ENCODE measurements at regions not wholly inside any gene's neighbourhood (a gene's known extent, or its start where the extent isn't known, plus 50 kb on each side); places are given as distances from the start of the nearest gene placed in this dataset.

DNA sequence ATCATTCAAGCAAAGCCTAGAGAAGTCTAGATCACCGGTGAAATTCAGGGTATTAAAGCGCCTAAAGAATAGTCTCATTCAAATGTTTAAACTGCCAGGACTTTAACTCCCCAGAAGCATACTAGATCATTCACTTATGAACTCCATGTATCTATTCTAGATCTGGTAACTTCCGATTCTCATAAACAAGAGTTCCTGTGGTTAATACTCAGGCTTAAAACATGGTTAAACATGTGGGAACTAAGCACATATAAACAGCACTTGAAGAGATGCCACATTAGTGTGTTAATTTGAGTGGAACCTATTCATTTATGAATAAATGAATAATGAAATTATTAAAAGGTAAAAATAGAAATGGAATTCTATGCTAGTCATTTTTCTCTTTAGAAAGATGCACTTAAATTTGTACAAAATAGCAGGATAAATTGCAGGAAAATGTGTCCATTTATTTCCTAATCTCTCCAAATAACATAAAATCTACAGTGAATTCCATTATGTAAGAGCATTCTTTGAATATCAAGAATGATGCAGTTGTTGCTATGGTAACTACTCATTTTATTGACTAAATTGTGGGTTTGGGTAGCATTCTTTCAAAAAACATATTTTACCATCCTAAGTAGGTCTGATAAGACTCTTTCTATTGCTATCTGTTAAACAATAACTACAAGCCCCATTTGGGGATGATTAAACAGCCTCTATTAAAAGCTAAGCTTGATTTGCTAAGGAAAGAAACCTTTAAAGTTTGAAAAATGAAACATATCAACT is 147.6 kb upstream of the TMEM168 start:
- DNase-seq (ENCODE audit: low spot score), result no peak
- no peak overlapping the region for H3K27ac ChIP-seq (ENCODE audit: low read depth, low read length, poor library complexity, severe bottlenecking)
- TF ChIP-seq CTCF (conservative IDR thresholded peaks at IDR 0.05; ENCODE audit: low read depth, low read length) (no peak), EZH2 (IDR thresholded peaks at IDR 0.05; ENCODE audit: borderline replicate concordance, low read depth, low read length, poor library complexity, severe bottlenecking) (no peak)
- no peaks in the 10 kb centered on the region for H3K9me3 ChIP-seq (ENCODE audit: low read depth, low read length, poor library complexity, severe bottlenecking)
- ChIA-PET POLR2A (ENCODE audit: low non-redundant PET) (no interaction called here), CTCF (no interaction called here)
- peaks cover 6% of the 10 kb centered on the region for H3K4me1 ChIP-seq (ENCODE audit: insufficient read depth, low read length, poor library complexity, severe bottlenecking)
- no peaks in the 10 kb centered on the region for H3K27me3 ChIP-seq (replicated peaks; ENCODE audit: insufficient read depth, low read depth, low read length, poor library complexity)
- no TSS peak for BruUV-seq (replicated peaks)
- intact Hi-C loops (cut with micrococcal nuclease; ENCODE audit: unreplicated experiment), result no loop called here
- H3K36me3 ChIP-seq (ENCODE audit: insufficient read depth, low read length, poor library complexity, severe bottlenecking), result no peaks in the 10 kb centered on the region
- H3K4me3 ChIP-seq (ENCODE audit: low read depth, low read length, poor library complexity, severe bottlenecking), result peak overlapping the region; percentile 70

DNA sequence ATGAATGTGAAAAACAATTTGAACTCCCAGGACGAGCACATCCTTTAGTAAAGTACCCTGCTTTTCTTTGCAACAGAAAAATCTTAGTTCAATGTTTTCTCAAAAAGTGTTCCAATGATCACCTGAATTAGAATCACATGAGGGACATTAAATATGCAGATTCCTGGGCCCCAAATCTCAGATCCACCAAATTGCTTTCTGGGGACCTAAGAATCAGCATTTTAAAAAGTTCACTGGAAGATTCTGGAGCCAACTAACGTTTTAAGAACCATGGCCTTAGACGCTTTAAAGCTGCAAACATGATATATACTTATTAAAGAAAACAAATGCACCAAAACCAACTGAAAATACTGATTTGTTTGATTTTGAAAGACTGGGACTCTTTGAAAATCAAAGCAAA is 143.4 kb upstream of the TMEM168 start:
- ChIA-PET CTCF (no interaction called here), POLR2A (ENCODE audit: low non-redundant PET) (no interaction called here)
- intact Hi-C loops (cut with micrococcal nuclease; ENCODE audit: unreplicated experiment), result no loop called here
- Histone ChIP-seq H3K9me3 (ENCODE audit: low read depth, low read length, poor library complexity, severe bottlenecking) (no peaks in the 10 kb centered on the region), H3K27me3 (replicated peaks; ENCODE audit: insufficient read depth, low read depth, low read length, poor library complexity) (no peaks in the 10 kb centered on the region), H3K36me3 (ENCODE audit: insufficient read depth, low read length, poor library complexity, severe bottlenecking) (no peaks in the 10 kb centered on the region), H3K4me3 (ENCODE audit: low read depth, low read length, poor library complexity, severe bottlenecking) (no peak overlapping the region), H3K27ac (ENCODE audit: low read depth, low read length, poor library complexity, severe bottlenecking) (no peak overlapping the region), H3K4me1 (ENCODE audit: insufficient read depth, low read length, poor library complexity, severe bottlenecking) (peaks cover 6% of the 10 kb centered on the region)
- BruUV-seq (replicated peaks), result no TSS peak
- TF ChIP-seq EZH2 (IDR thresholded peaks at IDR 0.05; ENCODE audit: borderline replicate concordance, low read depth, low read length, poor library complexity, severe bottlenecking), result no peak
- TF ChIP-seq CTCF (conservative IDR thresholded peaks at IDR 0.05; ENCODE audit: low read depth, low read length), result no peak
- DNase-seq (ENCODE audit: low spot score), result no peak

- Histone ChIP-seq H3K27ac (ENCODE audit: low read depth, low read length, poor library complexity, severe bottlenecking) (no peak overlapping the region), H3K9me3 (ENCODE audit: low read depth, low read length, poor library complexity, severe bottlenecking) (no peaks in the 10 kb centered on the region), H3K27me3 (replicated peaks; ENCODE audit: insufficient read depth, low read depth, low read length, poor library complexity) (no peaks in the 10 kb centered on the region), H3K4me3 (ENCODE audit: low read depth, low read length, poor library complexity, severe bottlenecking) (no peak overlapping the region), H3K4me1 (ENCODE audit: insufficient read depth, low read length, poor library complexity, severe bottlenecking) (no peaks in the 10 kb centered on the region), H3K36me3 (ENCODE audit: insufficient read depth, low read length, poor library complexity, severe bottlenecking) (no peaks in the 10 kb centered on the region)
- BruUV-seq (replicated peaks), result no TSS peak
- ChIA-PET POLR2A (ENCODE audit: low non-redundant PET) (no interaction called here), CTCF (no interaction called here)
- intact Hi-C loops (cut with micrococcal nuclease; ENCODE audit: unreplicated experiment), result no loop called here
- TF ChIP-seq EZH2 (IDR thresholded peaks at IDR 0.05; ENCODE audit: borderline replicate concordance, low read depth, low read length, poor library complexity, severe bottlenecking) (no peak), CTCF (conservative IDR thresholded peaks at IDR 0.05; ENCODE audit: low read depth, low read length) (no peak)
- no peak for DNase-seq (ENCODE audit: low spot score)
These were observed 140.6 kb upstream of the TMEM168 start for GRCh38 chr7:112930787-112931186.

All from A673 (cell line).